NT2/D1 (cell line): ENCODE measurements at regions not wholly inside any gene's neighbourhood (a gene's known extent, or its start where the extent isn't known, plus 50 kb on each side); places are given as distances from the start of the nearest gene placed in this dataset.

Experiments used
- SUZ12 ChIP-seq: IDR thresholded peaks from 2 replicates; pipeline ENCODE4 v1.6.1; 2011; ENCODE audit not compliant: insufficient read length, insufficient read depth; ENCODE audit errors: extremely low read depth
- ZNF274 ChIP-seq: IDR thresholded peaks from 2 replicates; pipeline ENCODE4 v1.6.1; 2011; ENCODE audit warnings: mild to moderate bottlenecking, low read depth, low read length

- no peak for TF ChIP-seq SUZ12
- no peak for TF ChIP-seq ZNF274
Observed at GRCh38 chr6:165827190-165827518, 164.1 kb upstream of the PDE10A start.
